ENCODE measurements at regions not wholly inside any gene's neighbourhood (a gene's known extent, or its start where the extent isn't known, plus 50 kb on each side); places are given as distances from the start of the nearest gene placed in this dataset.

DNA sequence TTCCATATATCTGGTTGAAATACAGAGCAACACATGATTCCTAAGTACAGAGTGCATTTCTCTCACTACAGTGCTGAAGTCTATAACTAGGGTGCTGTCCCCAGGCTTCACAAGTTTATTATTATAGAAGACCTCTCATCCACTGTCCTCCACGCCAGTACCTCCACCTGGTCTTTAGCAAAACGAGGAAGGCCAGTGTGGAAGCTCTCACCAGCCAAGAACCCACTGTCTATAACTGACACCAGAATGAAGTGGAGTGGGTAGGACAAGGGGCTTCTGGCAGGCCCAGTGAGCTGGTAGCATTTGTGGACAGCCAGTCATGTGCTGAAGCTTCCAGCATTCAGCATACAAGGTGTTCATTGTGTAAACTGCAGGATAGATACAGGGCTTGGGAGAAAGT, 430.7 kb downstream of the GADD45G start:
- TF ChIP-seq, protein P1, sequence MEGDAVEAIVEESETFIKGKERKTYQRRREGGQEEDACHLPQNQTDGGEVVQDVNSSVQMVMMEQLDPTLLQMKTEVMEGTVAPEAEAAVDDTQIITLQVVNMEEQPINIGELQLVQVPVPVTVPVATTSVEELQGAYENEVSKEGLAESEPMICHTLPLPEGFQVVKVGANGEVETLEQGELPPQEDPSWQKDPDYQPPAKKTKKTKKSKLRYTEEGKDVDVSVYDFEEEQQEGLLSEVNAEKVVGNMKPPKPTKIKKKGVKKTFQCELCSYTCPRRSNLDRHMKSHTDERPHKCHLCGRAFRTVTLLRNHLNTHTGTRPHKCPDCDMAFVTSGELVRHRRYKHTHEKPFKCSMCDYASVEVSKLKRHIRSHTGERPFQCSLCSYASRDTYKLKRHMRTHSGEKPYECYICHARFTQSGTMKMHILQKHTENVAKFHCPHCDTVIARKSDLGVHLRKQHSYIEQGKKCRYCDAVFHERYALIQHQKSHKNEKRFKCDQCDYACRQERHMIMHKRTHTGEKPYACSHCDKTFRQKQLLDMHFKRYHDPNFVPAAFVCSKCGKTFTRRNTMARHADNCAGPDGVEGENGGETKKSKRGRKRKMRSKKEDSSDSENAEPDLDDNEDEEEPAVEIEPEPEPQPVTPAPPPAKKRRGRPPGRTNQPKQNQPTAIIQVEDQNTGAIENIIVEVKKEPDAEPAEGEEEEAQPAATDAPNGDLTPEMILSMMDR (IDR thresholded peaks at IDR 0.05; ENCODE audit: insufficient read depth, low read length, poor library complexity, severe bottlenecking), result no peak
- no peak for TF ChIP-seq EZH2phosphoT487 (conservative IDR thresholded peaks at IDR 0.05; ENCODE audit: low read length)

All from SU-DHL-6 (cell line).